GM23338 (cell line): ENCODE measurements at regions not wholly inside any gene's neighbourhood (a gene's known extent, or its start where the extent isn't known, plus 50 kb on each side); places are given as distances from the start of the nearest gene placed in this dataset.

ENCODE experiments used
- CREB1 ChIP-seq: fragments of 250-450 bp; sonication (Bioruptor Pico); IDR thresholded peaks from 2 replicates; pipeline ENCODE4 v1.5.0; 2020; ENCODE audit warnings: low read depth, mild to moderate bottlenecking, moderate library complexity
- EZH2 ChIP-seq: fragments of 200-600 bp; sonication (generic); IDR thresholded peaks from one replicate; pipeline ENCODE4 v1.8.0; 2017; ENCODE audit warnings: antibody characterized with exemption, mild to moderate bottlenecking, low read depth; ENCODE audit not compliant: unreplicated experiment
- EZH2phosphoT487 ChIP-seq: fragments of 200-600 bp; sonication (generic); IDR thresholded peaks from one replicate; pipeline ENCODE4 v1.8.1; 2018; ENCODE audit warnings: antibody characterized with exemption; ENCODE audit not compliant: unreplicated experiment
- POLR2AphosphoS5 ChIP-seq: IDR thresholded peaks from 2 replicates; pipeline ENCODE4 v1.6.1; 2016; ENCODE audit warnings: antibody characterized with exemption, low read depth
- ZNF331 ChIP-seq: fragments of 250-450 bp; sonication (Bioruptor Pico); IDR thresholded peaks from 2 replicates; pipeline ENCODE4 v1.5.0; 2020; ENCODE audit warnings: low read depth, mild to moderate bottlenecking, moderate library complexity
- TF ChIP-seq, protein P1 (sequence below), 2 experiments: fragments of 200-600 bp in 1 of 2; sonication (generic) in 1 of 2; conservative IDR thresholded peaks; 2 replicates each; pipeline versions ENCODE4 v1.5.1 to v1.6.1; 2016 to 2017; ENCODE audit warnings: antibody characterized with exemption in 2 of 2, low read depth in 2 of 2, mild to moderate bottlenecking in 2 of 2, moderate library complexity in 1 of 2
- TF ChIP-seq, protein P2 (sequence below): IDR thresholded peaks from one replicate; pipeline ENCODE4 v1.6.1; 2018; ENCODE audit warnings: antibody characterized with exemption; ENCODE audit not compliant: unreplicated experiment
- TF ChIP-seq, protein P3 (sequence below): fragments of 250-450 bp; sonication (Bioruptor Pico); IDR thresholded peaks from 2 replicates; pipeline ENCODE4 v1.5.0; 2020; ENCODE audit warnings: mild to moderate bottlenecking, moderate library complexity

DNA sequence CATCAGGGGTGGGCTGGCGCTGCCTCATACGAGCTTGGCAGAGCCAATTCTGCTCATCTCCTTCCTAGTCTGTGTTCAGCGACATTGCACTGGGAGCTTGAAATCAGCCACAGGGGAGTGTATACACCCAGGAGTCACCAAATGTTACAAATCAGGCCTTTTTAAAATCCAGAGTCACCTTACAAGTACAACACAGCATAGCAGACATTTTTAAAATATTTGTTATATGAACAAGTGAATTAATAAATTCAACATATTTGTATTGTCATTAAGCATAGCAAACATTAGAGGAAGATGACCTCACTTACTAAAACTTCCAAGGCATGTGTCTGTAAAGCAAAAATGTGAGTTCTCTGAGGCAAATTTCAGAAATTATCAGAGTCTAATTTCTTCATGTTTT, 210.0 kb downstream of the HLX start:
- TF ChIP-seq, protein P1, sequence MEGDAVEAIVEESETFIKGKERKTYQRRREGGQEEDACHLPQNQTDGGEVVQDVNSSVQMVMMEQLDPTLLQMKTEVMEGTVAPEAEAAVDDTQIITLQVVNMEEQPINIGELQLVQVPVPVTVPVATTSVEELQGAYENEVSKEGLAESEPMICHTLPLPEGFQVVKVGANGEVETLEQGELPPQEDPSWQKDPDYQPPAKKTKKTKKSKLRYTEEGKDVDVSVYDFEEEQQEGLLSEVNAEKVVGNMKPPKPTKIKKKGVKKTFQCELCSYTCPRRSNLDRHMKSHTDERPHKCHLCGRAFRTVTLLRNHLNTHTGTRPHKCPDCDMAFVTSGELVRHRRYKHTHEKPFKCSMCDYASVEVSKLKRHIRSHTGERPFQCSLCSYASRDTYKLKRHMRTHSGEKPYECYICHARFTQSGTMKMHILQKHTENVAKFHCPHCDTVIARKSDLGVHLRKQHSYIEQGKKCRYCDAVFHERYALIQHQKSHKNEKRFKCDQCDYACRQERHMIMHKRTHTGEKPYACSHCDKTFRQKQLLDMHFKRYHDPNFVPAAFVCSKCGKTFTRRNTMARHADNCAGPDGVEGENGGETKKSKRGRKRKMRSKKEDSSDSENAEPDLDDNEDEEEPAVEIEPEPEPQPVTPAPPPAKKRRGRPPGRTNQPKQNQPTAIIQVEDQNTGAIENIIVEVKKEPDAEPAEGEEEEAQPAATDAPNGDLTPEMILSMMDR (conservative IDR thresholded peaks at IDR 0.05; ENCODE audit: low read depth in 2 of 2): no peak
- TF ChIP-seq POLR2AphosphoS5 (no peak), CREB1 (no peak), EZH2phosphoT487 (no peak), ZNF331 (CRISPR knock-in tag) (no peak), EZH2 (no peak)
- TF ChIP-seq, protein P2, sequence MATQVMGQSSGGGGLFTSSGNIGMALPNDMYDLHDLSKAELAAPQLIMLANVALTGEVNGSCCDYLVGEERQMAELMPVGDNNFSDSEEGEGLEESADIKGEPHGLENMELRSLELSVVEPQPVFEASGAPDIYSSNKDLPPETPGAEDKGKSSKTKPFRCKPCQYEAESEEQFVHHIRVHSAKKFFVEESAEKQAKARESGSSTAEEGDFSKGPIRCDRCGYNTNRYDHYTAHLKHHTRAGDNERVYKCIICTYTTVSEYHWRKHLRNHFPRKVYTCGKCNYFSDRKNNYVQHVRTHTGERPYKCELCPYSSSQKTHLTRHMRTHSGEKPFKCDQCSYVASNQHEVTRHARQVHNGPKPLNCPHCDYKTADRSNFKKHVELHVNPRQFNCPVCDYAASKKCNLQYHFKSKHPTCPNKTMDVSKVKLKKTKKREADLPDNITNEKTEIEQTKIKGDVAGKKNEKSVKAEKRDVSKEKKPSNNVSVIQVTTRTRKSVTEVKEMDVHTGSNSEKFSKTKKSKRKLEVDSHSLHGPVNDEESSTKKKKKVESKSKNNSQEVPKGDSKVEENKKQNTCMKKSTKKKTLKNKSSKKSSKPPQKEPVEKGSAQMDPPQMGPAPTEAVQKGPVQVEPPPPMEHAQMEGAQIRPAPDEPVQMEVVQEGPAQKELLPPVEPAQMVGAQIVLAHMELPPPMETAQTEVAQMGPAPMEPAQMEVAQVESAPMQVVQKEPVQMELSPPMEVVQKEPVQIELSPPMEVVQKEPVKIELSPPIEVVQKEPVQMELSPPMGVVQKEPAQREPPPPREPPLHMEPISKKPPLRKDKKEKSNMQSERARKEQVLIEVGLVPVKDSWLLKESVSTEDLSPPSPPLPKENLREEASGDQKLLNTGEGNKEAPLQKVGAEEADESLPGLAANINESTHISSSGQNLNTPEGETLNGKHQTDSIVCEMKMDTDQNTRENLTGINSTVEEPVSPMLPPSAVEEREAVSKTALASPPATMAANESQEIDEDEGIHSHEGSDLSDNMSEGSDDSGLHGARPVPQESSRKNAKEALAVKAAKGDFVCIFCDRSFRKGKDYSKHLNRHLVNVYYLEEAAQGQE: no peak
- TF ChIP-seq, protein P3, sequence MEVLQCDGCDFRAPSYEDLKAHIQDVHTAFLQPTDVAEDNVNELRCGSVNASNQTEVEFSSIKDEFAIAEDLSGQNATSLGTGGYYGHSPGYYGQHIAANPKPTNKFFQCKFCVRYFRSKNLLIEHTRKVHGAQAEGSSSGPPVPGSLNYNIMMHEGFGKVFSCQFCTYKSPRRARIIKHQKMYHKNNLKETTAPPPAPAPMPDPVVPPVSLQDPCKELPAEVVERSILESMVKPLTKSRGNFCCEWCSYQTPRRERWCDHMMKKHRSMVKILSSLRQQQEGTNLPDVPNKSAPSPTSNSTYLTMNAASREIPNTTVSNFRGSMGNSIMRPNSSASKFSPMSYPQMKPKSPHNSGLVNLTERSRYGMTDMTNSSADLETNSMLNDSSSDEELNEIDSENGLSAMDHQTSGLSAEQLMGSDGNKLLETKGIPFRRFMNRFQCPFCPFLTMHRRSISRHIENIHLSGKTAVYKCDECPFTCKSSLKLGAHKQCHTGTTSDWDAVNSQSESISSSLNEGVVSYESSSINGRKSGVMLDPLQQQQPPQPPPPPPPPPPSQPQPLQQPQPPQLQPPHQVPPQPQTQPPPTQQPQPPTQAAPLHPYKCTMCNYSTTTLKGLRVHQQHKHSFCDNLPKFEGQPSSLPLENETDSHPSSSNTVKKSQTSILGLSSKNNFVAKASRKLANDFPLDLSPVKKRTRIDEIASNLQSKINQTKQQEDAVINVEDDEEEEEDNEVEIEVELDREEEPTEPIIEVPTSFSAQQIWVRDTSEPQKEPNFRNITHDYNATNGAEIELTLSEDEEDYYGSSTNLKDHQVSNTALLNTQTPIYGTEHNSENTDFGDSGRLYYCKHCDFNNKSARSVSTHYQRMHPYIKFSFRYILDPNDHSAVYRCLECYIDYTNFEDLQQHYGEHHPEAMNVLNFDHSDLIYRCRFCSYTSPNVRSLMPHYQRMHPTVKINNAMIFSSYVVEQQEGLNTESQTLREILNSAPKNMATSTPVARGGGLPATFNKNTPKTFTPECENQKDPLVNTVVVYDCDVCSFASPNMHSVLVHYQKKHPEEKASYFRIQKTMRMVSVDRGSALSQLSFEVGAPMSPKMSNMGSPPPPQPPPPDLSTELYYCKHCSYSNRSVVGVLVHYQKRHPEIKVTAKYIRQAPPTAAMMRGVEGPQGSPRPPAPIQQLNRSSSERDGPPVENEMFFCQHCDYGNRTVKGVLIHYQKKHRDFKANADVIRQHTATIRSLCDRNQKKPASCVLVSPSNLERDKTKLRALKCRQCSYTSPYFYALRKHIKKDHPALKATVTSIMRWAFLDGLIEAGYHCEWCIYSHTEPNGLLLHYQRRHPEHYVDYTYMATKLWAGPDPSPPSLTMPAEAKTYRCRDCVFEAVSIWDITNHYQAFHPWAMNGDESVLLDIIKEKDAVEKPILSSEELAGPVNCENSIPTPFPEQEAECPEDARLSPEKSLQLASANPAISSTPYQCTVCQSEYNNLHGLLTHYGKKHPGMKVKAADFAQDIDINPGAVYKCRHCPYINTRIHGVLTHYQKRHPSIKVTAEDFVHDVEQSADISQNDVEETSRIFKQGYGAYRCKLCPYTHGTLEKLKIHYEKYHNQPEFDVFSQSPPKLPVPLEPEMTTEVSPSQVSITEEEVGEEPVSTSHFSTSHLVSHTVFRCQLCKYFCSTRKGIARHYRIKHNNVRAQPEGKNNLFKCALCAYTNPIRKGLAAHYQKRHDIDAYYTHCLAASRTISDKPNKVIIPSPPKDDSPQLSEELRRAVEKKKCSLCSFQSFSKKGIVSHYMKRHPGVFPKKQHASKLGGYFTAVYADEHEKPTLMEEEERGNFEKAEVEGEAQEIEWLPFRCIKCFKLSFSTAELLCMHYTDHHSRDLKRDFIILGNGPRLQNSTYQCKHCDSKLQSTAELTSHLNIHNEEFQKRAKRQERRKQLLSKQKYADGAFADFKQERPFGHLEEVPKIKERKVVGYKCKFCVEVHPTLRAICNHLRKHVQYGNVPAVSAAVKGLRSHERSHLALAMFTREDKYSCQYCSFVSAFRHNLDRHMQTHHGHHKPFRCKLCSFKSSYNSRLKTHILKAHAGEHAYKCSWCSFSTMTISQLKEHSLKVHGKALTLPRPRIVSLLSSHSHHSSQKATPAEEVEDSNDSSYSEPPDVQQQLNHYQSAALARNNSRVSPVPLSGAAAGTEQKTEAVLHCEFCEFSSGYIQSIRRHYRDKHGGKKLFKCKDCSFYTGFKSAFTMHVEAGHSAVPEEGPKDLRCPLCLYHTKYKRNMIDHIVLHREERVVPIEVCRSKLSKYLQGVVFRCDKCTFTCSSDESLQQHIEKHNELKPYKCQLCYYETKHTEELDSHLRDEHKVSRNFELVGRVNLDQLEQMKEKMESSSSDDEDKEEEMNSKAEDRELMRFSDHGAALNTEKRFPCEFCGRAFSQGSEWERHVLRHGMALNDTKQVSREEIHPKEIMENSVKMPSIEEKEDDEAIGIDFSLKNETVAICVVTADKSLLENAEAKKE (CRISPR knock-in tag): no peak
